Fibroblast of lung (primary cell): ENCODE measurements at regions not wholly inside any gene's neighbourhood (a gene's known extent, or its start where the extent isn't known, plus 50 kb on each side); places are given as distances from the start of the nearest gene placed in this dataset.
"Not testable (repeated sequence)": the region's sequence is repeated elsewhere in the genome, so short reads cannot be mapped to it uniquely, and the experiment has no call there.

Experiments used
- DNase-seq, 2 donors: peaks; one replicate each; pipeline versions ENCODE4 v3.0.0 to v3.0.0-alpha.2; 2010; ENCODE audit warnings: low read depth in 2 of 2
- H2AFZ ChIP-seq: 2 replicates; pipeline ENCODE4 v1.5.1; 2012; ENCODE audit warnings: low read length, control low read depth, inconsistent platforms
- H3K27ac ChIP-seq: 2 replicates; pipeline ENCODE4 v1.5.1; 2011; ENCODE audit warnings: low read length, control low read depth; ENCODE audit not compliant: insufficient read depth
- H3K27me3 ChIP-seq: 2 replicates; pipeline ENCODE4 v1.5.1; 2011; ENCODE audit warnings: mild to moderate bottlenecking, low read length; ENCODE audit not compliant: control insufficient read depth, insufficient read depth
- H3K36me3 ChIP-seq: 2 replicates; pipeline ENCODE4 v1.5.1; 2011; ENCODE audit warnings: low read length; ENCODE audit not compliant: control insufficient read depth, insufficient read depth
- H3K4me1 ChIP-seq: 2 replicates; pipeline ENCODE4 v1.5.1; 2011; ENCODE audit warnings: low read length; ENCODE audit not compliant: control insufficient read depth, insufficient read depth; ENCODE audit errors: extremely low read depth
- H3K4me2 ChIP-seq: 2 replicates; pipeline ENCODE4 v1.5.1; 2011; ENCODE audit warnings: low read length, control low read depth; ENCODE audit not compliant: insufficient read depth; ENCODE audit errors: extremely low read depth
- H3K4me3 ChIP-seq, 4 experiments: fragments of 200-600 bp in 1 of 4; sonication (generic) in 1 of 4; replicated peaks in 1 of 4; 2 replicates each; pipeline ENCODE4 v1.5.1; 2011 to 2016; ENCODE audit warnings: low read length in 4 of 4, low read depth in 3 of 4, mild to moderate bottlenecking in 3 of 4, control low read depth in 2 of 4, inconsistent platforms in 1 of 4, mixed read lengths in 1 of 4; ENCODE audit not compliant: insufficient read depth in 1 of 4; ENCODE audit errors: control extremely low read depth in 1 of 4
- H3K79me2 ChIP-seq: 2 replicates; pipeline ENCODE4 v1.5.1; 2012; ENCODE audit warnings: mild to moderate bottlenecking, low read length, inconsistent platforms; ENCODE audit not compliant: control insufficient read depth, insufficient read depth
- H3K9ac ChIP-seq: 2 replicates; pipeline ENCODE4 v1.5.1; 2011; ENCODE audit warnings: mild to moderate bottlenecking, low read length, control low read depth; ENCODE audit not compliant: insufficient read depth
- H3K9me3 ChIP-seq: 2 replicates; pipeline ENCODE4 v1.5.1; 2012; ENCODE audit warnings: low read depth, low read length; ENCODE audit not compliant: control insufficient read depth, insufficient read depth
- H4K20me1 ChIP-seq: 2 replicates; pipeline ENCODE4 v1.5.1; 2011; ENCODE audit warnings: low read length; ENCODE audit not compliant: control insufficient read depth, insufficient read depth; ENCODE audit errors: extremely low read depth
- CTCF ChIP-seq, 2 donors: IDR thresholded peaks in 1 of 2; conservative IDR thresholded peaks in 1 of 2; 1 replicate in 1 of 2; 2 replicates in 1 of 2; pipeline ENCODE4 v1.5.1; 2011 to 2012; ENCODE audit warnings: low read length in 2 of 2, control low read depth in 1 of 2, inconsistent platforms in 1 of 2, low read depth in 1 of 2, mild to moderate bottlenecking in 1 of 2
- EZH2 ChIP-seq: IDR thresholded peaks from 2 replicates; pipeline ENCODE4 v1.5.1; 2012; ENCODE audit warnings: low read length, control low read depth, mild to moderate bottlenecking; ENCODE audit errors: missing control alignments

GRCh38 chr18:59038295-59039039 lies 101.2 kb upstream of the SEC11C start:
- H3K27ac ChIP-seq, result no peak overlapping the region
- H2AFZ ChIP-seq, result no peak overlapping the region
- H3K27me3 ChIP-seq, result no peaks in the 10 kb centered on the region
- H3K9ac ChIP-seq, result no peak overlapping the region
- H3K4me1 ChIP-seq, result no peaks in the 10 kb centered on the region
- no peaks in the 10 kb centered on the region for H3K36me3 ChIP-seq
- no peaks in the 10 kb centered on the region for H4K20me1 ChIP-seq
- no peaks in the 10 kb centered on the region for H3K79me2 ChIP-seq
- H3K4me2 ChIP-seq, result no peak overlapping the region
- no peak overlapping the region for H3K4me3 ChIP-seq
- DNase-seq, result no peak
- no peaks in the 10 kb centered on the region for H3K9me3 ChIP-seq
- TF ChIP-seq CTCF (conservative IDR thresholded peaks at IDR 0.05 in 1 of 2, IDR thresholded peaks at IDR 0.05 in 1 of 2; ENCODE audit: low read depth in 1 of 2, low read length in 2 of 2) (no peak), EZH2 (no peak)

- not testable (repeated sequence) for DNase-seq, H3K36me3 ChIP-seq, H3K4me3 ChIP-seq, H3K9ac ChIP-seq, H3K27me3 ChIP-seq, H3K9me3 ChIP-seq, H4K20me1 ChIP-seq, H2AFZ ChIP-seq, H3K27ac ChIP-seq, H3K4me1 ChIP-seq, H3K79me2 ChIP-seq, H3K4me2 ChIP-seq
These were observed 100.7 kb upstream of the SEC11C start for GRCh38 chr18:59039040-59039320.

GRCh38 chr18:59039449-59039848 lies 100.2 kb upstream of the SEC11C start:
- TF ChIP-seq EZH2 (no peak), CTCF (conservative IDR thresholded peaks at IDR 0.05 in 1 of 2, IDR thresholded peaks at IDR 0.05 in 1 of 2; ENCODE audit: low read depth in 1 of 2, low read length in 2 of 2) (no peak)
- H3K27me3 ChIP-seq, result no peaks in the 10 kb centered on the region
- no peak overlapping the region for H3K4me2 ChIP-seq
- no peaks in the 10 kb centered on the region for H3K36me3 ChIP-seq
- no peak overlapping the region for H3K4me3 ChIP-seq
- no peaks in the 10 kb centered on the region for H3K79me2 ChIP-seq
- no peaks in the 10 kb centered on the region for H3K9me3 ChIP-seq
- no peak overlapping the region for H2AFZ ChIP-seq
- no peak for DNase-seq
- H3K9ac ChIP-seq, result no peak overlapping the region
- no peak overlapping the region for H3K27ac ChIP-seq
- H4K20me1 ChIP-seq, result no peaks in the 10 kb centered on the region
- no peaks in the 10 kb centered on the region for H3K4me1 ChIP-seq
